HG03460 (cell line): ENCODE measurements at regions not wholly inside any gene's neighbourhood (a gene's known extent, or its start where the extent isn't known, plus 50 kb on each side); places are given as distances from the start of the nearest gene placed in this dataset.

ENCODE experiments used
- ATAC-seq: cut with Tn5 transposase; IDR thresholded peaks from one replicate; pipeline ENCODE4 v1.9.1; 2021; ENCODE audit not compliant: unreplicated experiment

DNA sequence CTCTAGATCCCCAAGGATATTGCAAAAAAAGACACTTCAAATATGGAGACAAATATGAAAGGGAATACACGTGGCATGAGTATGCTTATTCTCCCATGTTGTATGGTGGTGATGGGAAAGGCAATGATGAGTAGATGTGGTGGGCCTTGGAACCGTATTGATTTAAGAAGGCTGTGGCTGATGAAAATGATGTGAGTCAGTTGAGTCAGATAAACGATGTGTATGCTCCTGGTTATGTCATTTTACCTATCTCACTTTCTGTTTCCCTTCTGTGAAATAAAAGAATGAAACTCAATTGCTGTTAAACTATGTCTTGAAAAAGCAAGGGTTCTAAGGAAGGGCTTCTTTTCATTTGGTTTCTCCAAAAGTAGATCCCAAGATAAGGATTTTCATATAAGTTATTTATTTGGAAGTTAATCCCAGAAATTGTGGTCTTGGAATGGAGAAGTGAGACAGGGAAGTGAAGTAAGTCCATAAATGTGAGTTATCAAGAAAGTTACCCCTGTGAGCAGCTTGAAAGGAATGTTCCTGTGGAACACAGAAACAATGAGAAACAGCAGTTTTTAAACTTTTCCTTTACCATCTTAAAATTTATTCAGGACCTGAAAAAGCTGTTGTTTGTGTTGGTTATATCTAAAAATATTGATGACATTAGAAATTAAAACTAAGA, 292.0 kb downstream of the DUSP10 start:
- no peak for ATAC-seq

DNA sequence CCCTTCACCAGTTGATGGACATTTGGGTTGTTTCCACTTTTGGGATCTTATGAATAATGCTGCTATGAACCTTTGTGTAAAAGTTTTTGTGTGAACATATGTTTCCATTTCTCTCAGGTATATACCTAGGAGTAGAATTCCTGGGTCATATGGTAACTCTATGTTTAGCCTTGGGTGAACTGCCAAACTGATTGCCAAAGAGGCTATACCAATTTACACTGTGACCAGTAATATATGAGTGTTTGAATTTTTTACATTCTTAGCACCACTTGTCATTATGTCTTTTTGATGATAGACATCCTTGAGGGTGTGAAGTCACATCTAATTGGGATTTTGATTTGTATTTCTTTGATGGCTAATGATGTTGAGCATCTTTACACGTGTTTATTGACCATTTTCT, 290.1 kb downstream of the DUSP10 start:
- no peak for ATAC-seq

DNA sequence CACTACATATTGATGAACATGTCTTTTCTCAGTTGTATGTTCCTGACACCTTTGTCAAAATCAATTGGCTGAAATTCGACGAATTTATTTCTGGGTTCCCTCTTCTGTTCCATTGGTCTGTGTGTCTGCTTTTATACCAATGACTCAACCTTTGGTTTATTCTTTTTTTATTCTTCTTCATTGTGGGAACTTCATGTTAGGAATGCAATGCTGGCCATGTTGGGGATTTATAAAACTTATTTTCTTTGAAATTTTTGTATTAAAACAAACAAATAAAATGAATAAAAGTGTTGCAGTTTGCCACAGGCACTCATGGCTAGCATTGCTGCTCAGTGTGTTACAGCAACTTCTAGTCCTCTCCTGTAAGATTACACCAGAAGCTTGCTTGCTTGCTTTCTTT, 287.8 kb downstream of the DUSP10 start:
- no peak for ATAC-seq

- ATAC-seq = no peak
These were observed 285.0 kb downstream of the DUSP10 start for GRCh38 chr1:221456918-221457317.

- no peak for ATAC-seq
These were observed 284.0 kb downstream of the DUSP10 start for GRCh38 chr1:221457685-221458446.

- no peak for ATAC-seq
These were observed 283.3 kb downstream of the DUSP10 start for GRCh38 chr1:221458447-221459156.

DNA sequence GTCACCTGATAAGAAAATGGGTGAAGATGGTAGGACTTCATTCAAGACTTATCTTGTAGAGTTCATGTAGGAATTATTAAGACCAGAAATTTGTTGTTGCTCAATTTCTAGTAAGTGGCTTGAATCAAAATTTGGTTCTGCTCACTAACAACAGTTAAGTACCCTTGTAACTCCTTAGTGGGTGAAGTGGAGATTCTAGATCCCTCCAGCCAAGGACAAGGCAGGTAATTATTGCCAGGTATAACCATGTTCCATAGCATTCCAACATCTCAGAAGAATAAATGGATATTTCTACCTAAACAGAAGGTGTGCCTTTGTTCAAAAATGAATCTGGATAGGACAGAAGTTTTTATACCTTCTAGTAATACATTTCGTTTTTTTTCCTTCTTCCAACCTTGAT, 282.3 kb downstream of the DUSP10 start:
- no peak for ATAC-seq

GRCh38 chr1:221462345-221462744, 279.5 kb downstream of the DUSP10 start:
- ATAC-seq = no peak

GRCh38 chr1:221468546-221468945, 273.3 kb downstream of the DUSP10 start:
- no peak for ATAC-seq

DNA sequence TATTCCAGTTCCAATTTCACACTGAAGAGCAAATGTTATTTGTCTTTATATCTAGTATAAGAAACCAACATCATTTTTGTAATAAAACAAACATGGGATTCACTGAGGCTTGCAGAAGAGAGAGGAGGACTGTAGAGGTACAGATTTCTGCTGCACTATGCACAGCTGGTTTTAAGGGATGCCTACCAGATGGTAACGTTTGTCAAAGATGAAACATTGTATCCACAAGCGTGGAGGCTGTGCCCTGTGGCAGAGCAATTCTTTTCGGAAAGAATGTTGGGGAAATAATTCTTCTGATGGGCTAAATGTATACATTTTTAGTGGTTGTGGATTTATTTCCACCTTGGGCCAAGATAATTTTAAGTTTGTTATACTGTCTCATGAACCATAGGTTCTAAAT, 272.4 kb downstream of the DUSP10 start:
- no peak for ATAC-seq

- no peak for ATAC-seq
These were observed 271.7 kb downstream of the DUSP10 start for GRCh38 chr1:221470000-221470698.

DNA sequence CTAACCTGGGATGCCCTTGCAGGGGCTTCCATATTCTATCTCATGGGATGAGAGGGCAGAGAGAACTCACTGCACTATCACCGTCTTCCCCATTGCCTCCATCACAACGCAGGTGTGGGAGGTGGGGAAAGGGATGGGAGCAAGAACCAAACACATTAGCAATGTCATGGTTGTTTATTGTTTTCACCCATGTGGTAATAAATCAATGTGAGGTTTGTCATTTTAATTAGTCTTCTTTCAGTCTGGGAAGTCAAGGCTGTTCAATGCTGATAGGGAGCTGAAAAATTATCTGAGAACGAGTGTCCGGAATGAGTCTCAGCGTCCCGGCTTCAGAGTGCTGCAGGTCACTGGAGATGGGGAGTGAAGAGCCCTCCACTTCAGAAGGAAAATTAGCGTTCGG, 268.5 kb downstream of the DUSP10 start:
- ATAC-seq = no peak

DNA sequence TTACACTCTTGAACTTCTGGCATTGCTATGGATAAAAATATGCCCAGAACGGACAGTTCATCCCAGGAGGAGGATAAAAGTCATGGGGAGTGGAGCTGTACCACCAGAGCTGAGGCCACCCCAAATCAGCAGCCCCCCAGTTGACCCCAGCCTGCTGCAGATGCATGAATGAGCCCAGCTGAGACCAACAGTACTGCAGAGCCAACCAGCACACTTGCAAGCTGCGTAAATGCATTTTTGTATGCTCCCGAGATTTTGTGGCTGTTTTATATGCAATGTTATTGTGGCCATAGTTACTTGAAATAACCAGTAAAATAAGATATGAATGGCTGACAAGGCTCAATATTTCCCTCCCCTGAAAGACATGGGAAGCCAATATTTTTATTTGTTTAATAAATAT, 264.6 kb downstream of the DUSP10 start:
- ATAC-seq = no peak

DNA sequence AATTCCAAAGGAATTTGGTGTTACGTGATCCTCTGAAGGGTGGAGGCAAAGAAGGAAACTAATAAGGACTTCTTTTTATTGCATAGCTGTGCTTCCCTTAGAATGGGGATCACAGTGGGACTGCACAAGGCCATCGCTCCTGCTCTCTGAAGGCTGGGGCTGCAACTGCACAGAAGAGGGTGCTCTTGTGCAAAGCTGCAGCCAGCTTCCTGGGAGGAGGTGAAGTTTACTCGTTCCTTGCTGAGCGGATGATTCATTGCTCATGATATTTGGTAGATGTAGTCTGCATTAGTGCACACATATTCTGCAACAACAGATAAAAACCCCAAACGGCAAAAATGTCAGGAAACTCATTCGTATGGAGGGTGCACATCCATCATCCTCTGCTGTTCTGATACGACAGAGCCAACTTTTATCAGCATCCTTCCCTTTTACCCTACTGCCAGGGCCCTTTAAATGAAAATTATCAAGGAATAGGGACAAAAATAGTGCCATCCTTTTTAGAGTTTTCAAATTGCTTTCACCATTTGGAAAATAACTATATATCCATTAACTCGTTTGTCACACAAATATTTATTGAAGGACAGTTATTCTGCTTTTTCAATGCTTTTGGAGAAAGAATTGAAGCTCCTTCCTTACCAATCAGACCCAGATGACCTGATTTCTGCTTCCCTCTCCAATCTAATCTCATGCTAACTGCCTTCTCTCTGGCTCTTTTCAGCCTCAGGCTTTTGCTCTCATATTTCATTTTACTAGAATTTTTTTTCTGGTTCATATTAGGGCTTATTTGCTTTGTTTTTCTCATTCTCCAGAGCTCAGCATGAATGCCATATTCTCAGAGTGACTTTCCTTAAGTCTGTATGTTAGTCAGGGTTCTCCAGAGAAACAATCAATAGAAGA, 263.6 kb downstream of the DUSP10 start:
- peak; percentile 96 for ATAC-seq

DNA sequence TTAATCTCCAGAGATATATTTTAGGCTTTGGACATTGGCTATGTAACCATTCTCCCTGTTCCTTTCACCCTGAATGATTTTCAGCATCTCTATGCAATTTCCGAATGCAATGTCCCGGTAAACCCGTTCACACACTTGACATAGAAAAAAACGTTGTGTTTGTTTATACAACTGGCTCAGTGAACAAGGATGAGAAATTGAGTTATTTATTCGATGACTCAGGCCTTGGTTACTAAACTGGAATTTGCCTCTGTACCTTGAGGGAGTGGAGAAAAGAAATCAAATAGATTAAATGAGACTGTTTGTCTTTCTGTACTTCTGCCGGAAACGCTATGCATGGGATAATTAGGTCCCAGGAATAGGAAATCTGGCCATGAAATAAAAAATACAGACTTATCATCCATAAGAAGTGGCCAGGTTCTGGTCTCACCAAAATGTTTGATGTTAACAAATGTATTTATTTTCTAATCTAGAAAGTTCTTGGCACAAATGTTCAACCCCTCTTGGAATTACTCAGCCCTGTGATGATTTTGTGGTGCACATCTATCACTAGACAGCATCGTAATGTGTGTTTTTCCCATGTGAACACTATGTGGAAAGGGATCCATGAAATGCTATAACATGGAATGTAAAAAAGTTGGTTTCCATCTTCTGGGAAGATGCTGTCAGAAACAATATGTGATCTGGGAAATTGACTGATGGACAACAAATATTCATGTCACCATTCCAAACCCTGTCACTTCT, 253.9 kb downstream of the DUSP10 start:
- ATAC-seq = no peak

- no peak for ATAC-seq
These were observed 253.3 kb downstream of the DUSP10 start for GRCh38 chr1:221488550-221488949.

DNA sequence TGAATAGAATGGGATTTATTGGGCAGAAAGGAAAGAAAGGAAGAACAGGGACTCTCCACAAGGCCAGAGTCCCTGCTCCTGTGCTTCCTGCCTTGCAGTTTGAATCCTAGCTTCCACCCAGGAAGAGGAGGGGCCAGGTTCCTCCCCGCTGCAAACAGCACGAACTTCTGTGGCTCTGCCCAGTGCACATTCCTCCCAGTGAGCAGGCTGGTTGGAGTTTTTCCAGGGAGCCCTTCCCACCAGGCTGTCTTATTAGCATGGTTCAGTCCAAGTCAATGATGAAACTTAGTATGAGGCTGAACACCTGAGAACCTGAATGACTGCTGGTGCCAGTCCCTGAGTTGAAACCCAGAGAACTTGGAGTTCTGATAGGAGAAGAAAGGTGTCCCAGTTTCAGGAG, 247.2 kb downstream of the DUSP10 start:
- no peak for ATAC-seq

- no peak for ATAC-seq
These were observed 244.8 kb downstream of the DUSP10 start for GRCh38 chr1:221497046-221497445.

DNA sequence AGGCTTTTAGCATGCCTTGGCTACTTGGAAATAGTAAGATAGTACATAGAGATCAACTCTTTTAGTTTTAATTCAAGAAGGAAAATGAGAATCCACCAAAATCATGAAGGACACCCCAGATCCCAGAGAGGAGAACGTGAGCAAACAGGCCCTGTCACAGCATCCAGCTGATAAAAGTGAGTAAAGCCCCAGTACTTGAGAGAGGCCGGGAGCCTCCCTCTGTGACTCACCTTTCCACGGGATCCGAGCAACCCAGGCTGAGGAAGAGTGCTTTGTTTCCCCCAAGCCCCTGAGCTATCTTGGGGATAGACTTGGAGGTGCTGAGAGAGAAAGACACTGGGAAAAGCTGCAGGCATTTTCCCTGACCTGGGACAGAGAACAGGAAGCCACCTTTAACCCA, 238.6 kb downstream of the DUSP10 start:
- no peak for ATAC-seq
